HG02588 (cell line): ENCODE measurements at regions not wholly inside any gene's neighbourhood (a gene's known extent, or its start where the extent isn't known, plus 50 kb on each side); places are given as distances from the start of the nearest gene placed in this dataset.

Experiments
- ATAC-seq: cut with Tn5 transposase; IDR thresholded peaks from one replicate; pipeline ENCODE4 v1.9.1; 2021; ENCODE audit warnings: mild to moderate bottlenecking, moderate library complexity; ENCODE audit not compliant: unreplicated experiment

GRCh38 chr10:78263521-78263988 is 229.9 kb downstream of the RPS24 start:
- ATAC-seq = no peak

- no peak for ATAC-seq
Measured at GRCh38 chr10:78264361-78264760, 230.7 kb downstream of the RPS24 start.

GRCh38 chr10:78266741-78267469 is 233.2 kb downstream of the RPS24 start:
- ATAC-seq = no peak

GRCh38 chr10:78267598-78267997 is 233.9 kb downstream of the RPS24 start:
- ATAC-seq = no peak

GRCh38 chr10:78269060-78269459 is 235.4 kb downstream of the RPS24 start:
- no peak for ATAC-seq

GRCh38 chr10:78272329-78272728 is 238.7 kb downstream of the RPS24 start:
- ATAC-seq = no peak

- no peak for ATAC-seq
Measured at GRCh38 chr10:78274491-78274890, 240.8 kb downstream of the RPS24 start.

GRCh38 chr10:78276139-78276538 is 242.5 kb downstream of the RPS24 start:
- no peak for ATAC-seq

- ATAC-seq = no peak
Measured at GRCh38 chr10:78277314-78278057, 243.8 kb downstream of the RPS24 start.

- ATAC-seq = no peak
Measured at GRCh38 chr10:78278058-78278404, 244.4 kb downstream of the RPS24 start.

- no peak for ATAC-seq
Measured at GRCh38 chr10:78279756-78280155, 246.1 kb downstream of the RPS24 start.

- no peak for ATAC-seq
Measured at GRCh38 chr10:78280604-78281003, 246.9 kb downstream of the RPS24 start.

- ATAC-seq = no peak
Measured at GRCh38 chr10:78281627-78282026, 248.0 kb downstream of the RPS24 start.

GRCh38 chr10:78283069-78283682 is 249.5 kb downstream of the RPS24 start:
- no peak for ATAC-seq

GRCh38 chr10:78284381-78284780 is 250.7 kb downstream of the RPS24 start:
- ATAC-seq = no peak

- ATAC-seq = no peak
Measured at GRCh38 chr10:78285226-78285625, 251.6 kb downstream of the RPS24 start.

- no peak for ATAC-seq
Measured at GRCh38 chr10:78286186-78286585, 252.5 kb downstream of the RPS24 start.

- ATAC-seq = no peak
Measured at GRCh38 chr10:78286668-78287067, 253.0 kb downstream of the RPS24 start.

GRCh38 chr10:78287618-78288017 is 254.0 kb downstream of the RPS24 start:
- ATAC-seq = no peak

GRCh38 chr10:78288663-78289062 is 255.0 kb downstream of the RPS24 start:
- ATAC-seq = no peak

- ATAC-seq = no peak
Measured at GRCh38 chr10:78290131-78290750, 256.6 kb downstream of the RPS24 start.
